GM12872 (cell line): ENCODE measurements at regions not wholly inside any gene's neighbourhood (a gene's known extent, or its start where the extent isn't known, plus 50 kb on each side); places are given as distances from the start of the nearest gene placed in this dataset.

Experiments
- TF ChIP-seq, protein P1 (sequence below): IDR thresholded peaks from 3 replicates; pipeline ENCODE4 v1.5.1; 2011; ENCODE audit warnings: low read depth, mild to moderate bottlenecking, low read length, moderate library complexity; ENCODE audit not compliant: insufficient read depth

DNA sequence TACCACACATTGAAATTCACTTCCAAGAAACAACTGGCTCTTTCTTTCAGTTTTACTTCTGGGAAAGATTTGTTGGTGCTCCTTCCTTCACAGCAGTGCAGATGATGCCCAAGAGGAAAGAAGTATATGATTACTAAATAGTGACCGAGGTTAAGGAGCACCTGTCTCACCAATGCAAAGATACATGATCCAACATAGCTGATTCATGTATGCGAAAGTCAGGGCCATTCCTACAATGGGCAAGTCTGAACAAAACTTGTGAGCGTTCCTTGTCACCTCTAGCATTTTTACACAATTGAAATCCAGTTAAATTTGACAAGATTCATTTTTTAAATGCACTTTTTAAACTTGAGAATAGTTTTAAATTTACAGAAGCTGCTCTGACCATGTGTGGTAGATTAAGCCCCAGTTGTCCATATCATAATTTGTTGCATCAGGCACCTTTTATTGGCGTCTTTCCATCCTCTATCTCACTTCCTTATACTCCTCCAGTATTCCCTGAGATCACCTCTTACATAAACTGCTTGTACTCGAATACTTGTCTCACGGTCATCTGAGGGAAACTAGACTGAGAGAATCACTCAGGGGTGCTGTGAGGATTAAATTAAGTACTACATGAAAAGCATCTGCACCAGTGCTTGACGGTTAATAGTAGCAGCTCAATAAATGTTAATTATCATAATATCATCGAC lies 438.8 kb upstream of the CDH20 start:
- TF ChIP-seq, protein P1, sequence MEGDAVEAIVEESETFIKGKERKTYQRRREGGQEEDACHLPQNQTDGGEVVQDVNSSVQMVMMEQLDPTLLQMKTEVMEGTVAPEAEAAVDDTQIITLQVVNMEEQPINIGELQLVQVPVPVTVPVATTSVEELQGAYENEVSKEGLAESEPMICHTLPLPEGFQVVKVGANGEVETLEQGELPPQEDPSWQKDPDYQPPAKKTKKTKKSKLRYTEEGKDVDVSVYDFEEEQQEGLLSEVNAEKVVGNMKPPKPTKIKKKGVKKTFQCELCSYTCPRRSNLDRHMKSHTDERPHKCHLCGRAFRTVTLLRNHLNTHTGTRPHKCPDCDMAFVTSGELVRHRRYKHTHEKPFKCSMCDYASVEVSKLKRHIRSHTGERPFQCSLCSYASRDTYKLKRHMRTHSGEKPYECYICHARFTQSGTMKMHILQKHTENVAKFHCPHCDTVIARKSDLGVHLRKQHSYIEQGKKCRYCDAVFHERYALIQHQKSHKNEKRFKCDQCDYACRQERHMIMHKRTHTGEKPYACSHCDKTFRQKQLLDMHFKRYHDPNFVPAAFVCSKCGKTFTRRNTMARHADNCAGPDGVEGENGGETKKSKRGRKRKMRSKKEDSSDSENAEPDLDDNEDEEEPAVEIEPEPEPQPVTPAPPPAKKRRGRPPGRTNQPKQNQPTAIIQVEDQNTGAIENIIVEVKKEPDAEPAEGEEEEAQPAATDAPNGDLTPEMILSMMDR = no peak

DNA sequence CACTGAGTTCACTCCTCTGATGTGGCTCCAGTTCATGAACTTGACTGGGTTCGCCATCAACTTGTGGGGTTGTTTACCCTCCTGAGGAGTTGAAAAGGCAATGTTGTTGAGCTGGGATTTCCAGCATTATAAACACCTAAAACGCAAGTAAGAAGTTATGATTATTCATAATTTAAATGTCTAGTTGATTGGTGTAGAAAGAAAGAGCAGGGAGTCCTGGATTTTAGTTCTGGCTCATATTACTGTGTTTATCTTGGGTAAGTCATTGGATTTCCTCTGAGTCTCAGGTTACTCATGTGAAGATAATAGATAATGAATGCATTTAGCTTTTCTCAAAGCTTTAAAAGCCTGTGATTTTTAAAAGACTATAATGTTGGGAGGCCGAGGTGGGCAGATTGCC lies 438.0 kb upstream of the CDH20 start:
- TF ChIP-seq, protein P1 = no peak

DNA sequence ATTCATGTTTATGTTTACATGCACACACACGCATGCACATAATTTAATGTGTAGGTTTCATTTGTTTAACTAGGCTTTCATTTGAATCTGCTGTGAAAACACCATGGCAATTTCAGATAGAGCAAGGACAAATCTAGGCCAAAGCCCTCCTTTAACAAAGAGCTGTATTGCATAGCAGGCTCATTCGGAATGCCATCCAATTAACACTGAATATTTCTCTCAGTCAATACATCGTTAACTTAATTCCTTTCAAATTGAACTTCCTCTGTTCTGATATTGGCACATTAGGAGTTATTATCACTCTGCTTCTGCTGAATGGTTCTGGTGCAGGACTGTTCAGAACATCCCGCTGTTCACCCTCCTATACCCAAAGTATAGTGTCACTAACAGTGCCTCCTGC lies 435.1 kb upstream of the CDH20 start:
- TF ChIP-seq, protein P1 = no peak

DNA sequence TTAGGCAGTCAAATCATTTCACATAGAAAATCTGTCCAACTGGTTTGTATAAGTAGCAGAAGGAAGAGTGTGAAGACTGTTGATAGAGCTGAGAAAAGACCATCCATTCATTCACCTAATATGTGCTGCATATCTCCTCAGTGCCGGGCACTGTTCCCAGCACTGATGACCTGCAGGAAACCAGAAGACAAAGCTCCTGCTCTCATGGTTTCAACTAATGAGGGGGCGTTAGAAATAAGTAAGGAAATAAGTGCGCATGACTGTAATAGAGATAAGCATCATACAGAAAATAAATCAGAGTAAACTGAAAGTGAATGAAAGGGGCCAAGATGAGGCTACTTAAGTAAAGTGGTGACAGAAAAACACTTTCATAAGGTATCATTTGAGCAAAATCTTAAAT lies 427.5 kb upstream of the CDH20 start:
- TF ChIP-seq, protein P1 = no peak

DNA sequence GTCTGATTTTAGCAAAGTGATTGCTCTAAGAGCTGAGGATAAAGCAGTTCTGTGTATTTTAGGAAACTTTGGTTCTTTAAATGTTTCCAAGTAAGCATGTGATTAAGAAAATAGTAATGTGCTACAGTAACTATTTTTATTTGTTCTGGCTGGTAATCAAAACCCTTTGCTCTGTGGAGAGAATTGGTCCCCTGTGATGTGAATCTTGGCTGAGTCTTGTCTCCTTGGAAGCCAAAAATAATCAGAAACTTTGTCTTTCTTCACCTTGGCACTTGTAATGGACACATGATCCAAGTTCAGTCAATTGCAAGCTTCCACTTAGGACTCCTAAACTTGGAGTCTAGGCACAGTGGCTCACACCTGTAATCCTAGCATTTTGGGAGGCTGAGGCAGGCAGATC lies 422.7 kb upstream of the CDH20 start:
- TF ChIP-seq, protein P1 = no peak

DNA sequence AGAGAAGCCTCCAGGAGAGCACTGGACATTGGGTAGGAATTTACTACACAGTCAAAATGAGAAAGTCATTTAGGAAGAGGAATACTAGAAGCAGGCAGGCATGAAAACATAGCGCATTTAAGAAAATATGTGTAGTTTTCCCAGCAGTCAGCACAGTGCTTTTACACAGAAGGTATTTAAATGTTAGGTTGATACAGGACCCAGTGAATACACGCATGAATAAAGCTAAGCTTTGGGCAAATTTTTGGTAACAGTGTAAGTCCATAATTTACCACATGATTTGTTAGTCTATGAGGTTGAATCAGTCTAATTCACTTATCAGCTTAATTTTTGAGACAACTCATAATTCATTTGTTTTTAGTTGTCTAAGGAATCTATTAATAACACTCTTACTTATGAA lies 421.7 kb upstream of the CDH20 start:
- TF ChIP-seq, protein P1 = no peak

DNA sequence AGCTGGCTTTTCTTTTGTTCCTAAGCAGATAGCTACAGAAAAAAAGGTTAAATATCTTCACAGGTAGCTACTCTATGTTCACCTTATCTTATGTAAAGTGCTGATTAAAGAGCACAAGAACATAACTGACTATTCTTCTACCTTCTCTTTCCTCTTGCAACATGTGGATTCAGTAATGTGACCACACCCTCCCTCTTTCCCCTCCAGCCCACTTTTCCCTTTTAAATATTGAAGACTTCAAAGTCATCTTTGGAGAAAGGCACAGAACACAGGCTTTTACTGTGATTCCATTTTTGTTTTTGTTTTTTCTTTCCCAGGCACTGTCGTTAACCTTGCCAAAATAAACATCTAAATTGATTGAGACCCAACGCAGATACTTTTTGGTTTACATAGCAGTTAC lies 418.1 kb upstream of the CDH20 start:
- TF ChIP-seq, protein P1 = no peak
